ENCODE measurements at regions not wholly inside any gene's neighbourhood (a gene's known extent, or its start where the extent isn't known, plus 50 kb on each side); places are given as distances from the start of the nearest gene placed in this dataset.
A peak's percentile ranks its signal among the peaks of the same experiment; 100 is the strongest.

GRCh38 chr9:87112656-87113055 lies 165.3 kb upstream of the GAS1 start:
- Histone ChIP-seq H3K4me1 (ENCODE audit: control insufficient read depth, extremely low read depth, insufficient read depth, low read length) (peaks cover 11% of the 10 kb centered on the region), H4K20me1 (ENCODE audit: control insufficient read depth, extremely low read depth, insufficient read depth, low read length) (no peaks in the 10 kb centered on the region), H3K27me3 (ENCODE audit: control insufficient read depth, extremely low read depth, insufficient read depth, low read length) (no peaks in the 10 kb centered on the region), H3K9me1 (ENCODE audit: control insufficient read depth, extremely low read depth, insufficient read depth, low read length) (no peaks in the 10 kb centered on the region), H3K4me2 (ENCODE audit: control insufficient read depth, extremely low read depth, insufficient read depth, low read depth, low read length) (no peak overlapping the region), H3K79me2 (ENCODE audit: control insufficient read depth, insufficient read depth, low read length) (no peaks in the 10 kb centered on the region), H3K9ac (ENCODE audit: control insufficient read depth, extremely low read depth, insufficient read depth, low read length) (no peak overlapping the region), H3K27ac (ENCODE audit: control insufficient read depth, insufficient read depth, low read length) (no peak overlapping the region), H3K9me3 (ENCODE audit: control insufficient read depth, low read depth, low read length) (no peaks in the 10 kb centered on the region), H3K36me3 (ENCODE audit: control insufficient read depth in 2 of 2, extremely low read depth in 1 of 2, insufficient read depth in 2 of 2, low read length in 2 of 2) (no peaks in the 10 kb centered on the region), H2AFZ (ENCODE audit: control insufficient read depth, low read length) (peak overlapping the region; percentile 3), H3K4me3 (ENCODE audit: control insufficient read depth in 2 of 3, extremely low read depth in 1 of 3, insufficient read depth in 2 of 3, low read depth in 1 of 3, low read length in 3 of 3) (no peak overlapping the region)
- TF ChIP-seq CTCF (optimal IDR thresholded peaks at IDR 0.05 in 1 of 3, IDR thresholded peaks at IDR 0.05 in 1 of 3, conservative IDR thresholded peaks at IDR 0.05 in 1 of 3; ENCODE audit: extremely low read depth in 1 of 3, insufficient read depth in 2 of 3, low read length in 3 of 3) = no peak
- TF ChIP-seq EZH2 (IDR thresholded peaks at IDR 0.05; ENCODE audit: low read length) = no peak
- DNase-seq (ENCODE audit: low read depth, low spot score) (no peak), FAIRE-seq (no peak)
- dilution Hi-C loops (cut with MboI; ENCODE audit: extremely low pct_ligation_motif_present, low sequenced_read_pairs) = no loop called here

DNA sequence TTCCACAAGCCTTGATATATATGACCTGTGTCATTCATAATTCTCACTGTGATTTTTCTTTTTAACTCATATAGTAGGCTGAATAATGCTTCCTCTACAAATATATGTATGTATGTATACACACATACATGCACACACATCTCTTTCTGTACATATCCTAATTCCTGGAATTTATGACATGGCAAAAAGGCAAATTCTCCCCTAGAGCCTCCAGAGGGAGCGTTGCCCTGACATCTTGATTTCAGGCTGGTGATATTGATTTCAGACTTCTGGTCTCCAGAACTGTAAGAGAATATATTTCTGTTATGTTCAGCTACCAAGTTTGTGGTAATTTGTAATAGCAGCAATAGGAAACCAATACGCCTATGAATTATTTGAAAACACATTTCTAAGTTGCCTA lies 166.6 kb upstream of the GAS1 start:
- dilution Hi-C loops (cut with MboI; ENCODE audit: extremely low pct_ligation_motif_present, low sequenced_read_pairs) = no loop called here
- H2AFZ ChIP-seq (ENCODE audit: control insufficient read depth, low read length) = no peak overlapping the region
- no peaks in the 10 kb centered on the region for H3K79me2 ChIP-seq (ENCODE audit: control insufficient read depth, insufficient read depth, low read length)
- no peak overlapping the region for H3K4me2 ChIP-seq (ENCODE audit: control insufficient read depth, extremely low read depth, insufficient read depth, low read depth, low read length)
- TF ChIP-seq CTCF (optimal IDR thresholded peaks at IDR 0.05 in 1 of 3, IDR thresholded peaks at IDR 0.05 in 1 of 3, conservative IDR thresholded peaks at IDR 0.05 in 1 of 3; ENCODE audit: extremely low read depth in 1 of 3, insufficient read depth in 2 of 3, low read length in 3 of 3) (peak in 1 of 3 experiments; percentile 37), EZH2 (IDR thresholded peaks at IDR 0.05; ENCODE audit: low read length) (no peak)
- peaks cover 2% of the 10 kb centered on the region for H3K4me1 ChIP-seq (ENCODE audit: control insufficient read depth, extremely low read depth, insufficient read depth, low read length)
- no peak overlapping the region for H3K9ac ChIP-seq (ENCODE audit: control insufficient read depth, extremely low read depth, insufficient read depth, low read length)
- H3K27ac ChIP-seq (ENCODE audit: control insufficient read depth, insufficient read depth, low read length) = no peak overlapping the region
- no peak overlapping the region for H3K4me3 ChIP-seq (ENCODE audit: control insufficient read depth in 2 of 3, extremely low read depth in 1 of 3, insufficient read depth in 2 of 3, low read depth in 1 of 3, low read length in 3 of 3)
- DNase-seq (ENCODE audit: low read depth, low spot score) = no peak
- no peaks in the 10 kb centered on the region for H3K27me3 ChIP-seq (ENCODE audit: control insufficient read depth, extremely low read depth, insufficient read depth, low read length)
- H3K36me3 ChIP-seq (ENCODE audit: control insufficient read depth in 2 of 2, extremely low read depth in 1 of 2, insufficient read depth in 2 of 2, low read length in 2 of 2) = no peaks in the 10 kb centered on the region
- FAIRE-seq = no peak
- no peaks in the 10 kb centered on the region for H3K9me1 ChIP-seq (ENCODE audit: control insufficient read depth, extremely low read depth, insufficient read depth, low read length)
- no peaks in the 10 kb centered on the region for H4K20me1 ChIP-seq (ENCODE audit: control insufficient read depth, extremely low read depth, insufficient read depth, low read length)
- no peaks in the 10 kb centered on the region for H3K9me3 ChIP-seq (ENCODE audit: control insufficient read depth, low read depth, low read length)
